KMS-11 (cell line): ENCODE measurements at regions not wholly inside any gene's neighbourhood (a gene's known extent, or its start where the extent isn't known, plus 50 kb on each side); places are given as distances from the start of the nearest gene placed in this dataset.

Source experiments
- H2AFZ ChIP-seq: fragments of 200-600 bp; sonication (generic); 2 replicates; pipeline ENCODE4 v1.6.1; 2016; ENCODE audit warnings: antibody characterized with exemption, mixed run types, low read depth
- H3K27ac ChIP-seq: fragments of 200-600 bp; sonication (generic); 2 replicates; pipeline ENCODE4 v1.6.1; 2016; ENCODE audit warnings: mild to moderate bottlenecking, mixed run types
- H3K27me3 ChIP-seq: fragments of 200-600 bp; sonication (generic); 2 replicates; pipeline ENCODE4 v1.6.1; 2017; ENCODE audit warnings: mild to moderate bottlenecking, low read depth, mixed run types, moderate library complexity; ENCODE audit not compliant: insufficient read depth
- H3K36me3 ChIP-seq: fragments of 200-600 bp; sonication (generic); 2 replicates; pipeline ENCODE4 v1.6.1; 2017; ENCODE audit warnings: mild to moderate bottlenecking, mixed run types; ENCODE audit not compliant: insufficient read depth
- H3K4me1 ChIP-seq: fragments of 200-600 bp; sonication (generic); 2 replicates; pipeline ENCODE4 v1.6.1; 2016; ENCODE audit warnings: mild to moderate bottlenecking, low read depth, mixed run types; ENCODE audit not compliant: poor library complexity, severe bottlenecking
- H3K4me2 ChIP-seq: fragments of 200-600 bp; sonication (generic); 2 replicates; pipeline ENCODE4 v1.7.0; 2016; ENCODE audit warnings: mild to moderate bottlenecking, mixed run types
- H3K4me3 ChIP-seq: fragments of 200-600 bp; sonication (generic); IDR thresholded peaks from 2 replicates; pipeline ENCODE4 v1.6.1; 2017; ENCODE audit warnings: low read depth, low read length, mixed read lengths; ENCODE audit not compliant: insufficient read depth
- H3K79me2 ChIP-seq: fragments of 200-600 bp; sonication (generic); 2 replicates; pipeline ENCODE4 v1.6.1; 2016; ENCODE audit warnings: low read depth, mixed run types; ENCODE audit not compliant: insufficient read depth
- H3K9ac ChIP-seq: fragments of 200-600 bp; sonication (generic); 2 replicates; pipeline ENCODE4 v1.6.1; 2016; ENCODE audit warnings: mild to moderate bottlenecking, mixed run types
- H4K20me1 ChIP-seq: fragments of 200-600 bp; sonication (generic); 2 replicates; pipeline ENCODE4 v1.6.1; 2016; ENCODE audit warnings: mild to moderate bottlenecking, mixed run types; ENCODE audit not compliant: insufficient read depth
- CTCF ChIP-seq: fragments of 200-600 bp; sonication (generic); conservative IDR thresholded peaks from 2 replicates; pipeline ENCODE4 v1.6.1; 2017; ENCODE audit warnings: low read depth, mild to moderate bottlenecking, antibody characterized with exemption, low read length, moderate library complexity, mixed read lengths

- Histone ChIP-seq H3K9ac (no peak overlapping the region), H3K79me2 (no peaks in the 10 kb centered on the region), H4K20me1 (no peaks in the 10 kb centered on the region), H3K4me1 (no peaks in the 10 kb centered on the region), H2AFZ (no peak overlapping the region), H3K36me3 (no peaks in the 10 kb centered on the region), H3K4me3 (no peak overlapping the region), H3K27ac (no peak overlapping the region), H3K27me3 (no peaks in the 10 kb centered on the region), H3K4me2 (no peak overlapping the region)
- TF ChIP-seq CTCF = no peak
Observed at GRCh38 chr5:147176422-147176821, 58.4 kb upstream of the STK32A start.

GRCh38 chr5:147177125-147177840 lies 57.5 kb upstream of the STK32A start:
- H3K36me3 ChIP-seq = no peaks in the 10 kb centered on the region
- no peaks in the 10 kb centered on the region for H3K27me3 ChIP-seq
- H3K4me2 ChIP-seq = no peak overlapping the region
- H3K4me3 ChIP-seq = no peak overlapping the region
- H3K27ac ChIP-seq = no peak overlapping the region
- H3K9ac ChIP-seq = no peak overlapping the region
- no peaks in the 10 kb centered on the region for H3K4me1 ChIP-seq
- no peak overlapping the region for H2AFZ ChIP-seq
- no peaks in the 10 kb centered on the region for H4K20me1 ChIP-seq
- H3K79me2 ChIP-seq = no peaks in the 10 kb centered on the region
- no peak for TF ChIP-seq CTCF

GRCh38 chr5:147179562-147180147 lies 55.2 kb upstream of the STK32A start:
- TF ChIP-seq CTCF = no peak
- Histone ChIP-seq H3K9ac (no peak overlapping the region), H3K4me2 (no peak overlapping the region)

GRCh38 chr5:147180751-147181150 lies 54.1 kb upstream of the STK32A start:
- H3K27me3 ChIP-seq = no peaks in the 10 kb centered on the region
- H4K20me1 ChIP-seq = no peaks in the 10 kb centered on the region
- no peak overlapping the region for H2AFZ ChIP-seq
- no peak overlapping the region for H3K4me2 ChIP-seq
- H3K4me1 ChIP-seq = no peaks in the 10 kb centered on the region
- TF ChIP-seq CTCF = no peak
- H3K36me3 ChIP-seq = no peaks in the 10 kb centered on the region
- no peak overlapping the region for H3K27ac ChIP-seq
- no peaks in the 10 kb centered on the region for H3K79me2 ChIP-seq
- H3K9ac ChIP-seq = no peak overlapping the region
- H3K4me3 ChIP-seq = no peak overlapping the region

More at GRCh38 chr5:147179562-147180147, 55.2 kb upstream of the STK32A start:
- Histone ChIP-seq H3K36me3 (no peaks in the 10 kb centered on the region), H2AFZ (no peak overlapping the region), H3K4me3 (no peak overlapping the region), H3K79me2 (no peaks in the 10 kb centered on the region), H3K27ac (no peak overlapping the region), H3K27me3 (no peaks in the 10 kb centered on the region), H4K20me1 (no peaks in the 10 kb centered on the region), H3K4me1 (no peaks in the 10 kb centered on the region)
